ENCODE measurements at regions not wholly inside any gene's neighbourhood (a gene's known extent, or its start where the extent isn't known, plus 50 kb on each side); places are given as distances from the start of the nearest gene placed in this dataset.

GRCh38 chr6:79394690-79395089 is 142.5 kb downstream of the LCA5 start:
- no peaks in the 10 kb centered on the region for H3K27me3 Mint-ChIP-seq
- H3K36me3 Mint-ChIP-seq (ENCODE audit: insufficient read depth): no peaks in the 10 kb centered on the region
- H3K4me3 Mint-ChIP-seq (ENCODE audit: low read depth): no peak overlapping the region
- H3K9me3 Mint-ChIP-seq (ENCODE audit: low read depth): no peaks in the 10 kb centered on the region
- peaks cover 2% of the 10 kb centered on the region for H3K4me1 Mint-ChIP-seq (ENCODE audit: low read depth)
- no peak for TF ChIP-seq CTCF (IDR thresholded peaks at IDR 0.05; ENCODE audit: unreplicated experiment)
- no peak for DNase-seq (ENCODE audit: low spot score, unreplicated experiment)
- no peak overlapping the region for H3K27ac Mint-ChIP-seq

GRCh38 chr6:79392094-79392493 is 145.1 kb downstream of the LCA5 start:
- H3K36me3 Mint-ChIP-seq (ENCODE audit: insufficient read depth): no peaks in the 10 kb centered on the region
- no peak overlapping the region for H3K27ac Mint-ChIP-seq
- no peaks in the 10 kb centered on the region for H3K27me3 Mint-ChIP-seq
- TF ChIP-seq CTCF (IDR thresholded peaks at IDR 0.05; ENCODE audit: unreplicated experiment): no peak
- H3K9me3 Mint-ChIP-seq (ENCODE audit: low read depth): no peaks in the 10 kb centered on the region
- H3K4me1 Mint-ChIP-seq (ENCODE audit: low read depth): no peaks in the 10 kb centered on the region
- no peak for DNase-seq (ENCODE audit: low spot score, unreplicated experiment)
- no peak overlapping the region for H3K4me3 Mint-ChIP-seq (ENCODE audit: low read depth)

GRCh38 chr6:79391480-79391879 is 145.8 kb downstream of the LCA5 start:
- TF ChIP-seq CTCF (IDR thresholded peaks at IDR 0.05; ENCODE audit: unreplicated experiment): no peak
- Mint-ChIP-seq H3K9me3 (ENCODE audit: low read depth) (no peaks in the 10 kb centered on the region), H3K27me3 (no peaks in the 10 kb centered on the region), H3K36me3 (ENCODE audit: insufficient read depth) (no peaks in the 10 kb centered on the region), H3K4me1 (ENCODE audit: low read depth) (peaks cover 3% of the 10 kb centered on the region), H3K4me3 (ENCODE audit: low read depth) (no peak overlapping the region), H3K27ac (no peak overlapping the region)
- DNase-seq (ENCODE audit: low spot score, unreplicated experiment): no peak

GRCh38 chr6:79385893-79386292 is 151.3 kb downstream of the LCA5 start:
- no peak for DNase-seq (ENCODE audit: low spot score, unreplicated experiment)
- H3K4me3 Mint-ChIP-seq (ENCODE audit: low read depth): no peak overlapping the region
- no peak overlapping the region for H3K27ac Mint-ChIP-seq
- TF ChIP-seq CTCF (IDR thresholded peaks at IDR 0.05; ENCODE audit: unreplicated experiment): no peak
- no peaks in the 10 kb centered on the region for H3K9me3 Mint-ChIP-seq (ENCODE audit: low read depth)
- no peaks in the 10 kb centered on the region for H3K27me3 Mint-ChIP-seq
- H3K36me3 Mint-ChIP-seq (ENCODE audit: insufficient read depth): no peaks in the 10 kb centered on the region
- peaks cover 17% of the 10 kb centered on the region for H3K4me1 Mint-ChIP-seq (ENCODE audit: low read depth)

GRCh38 chr6:79385333-79385732 is 150.9 kb upstream of the HMGN3 start:
- no peaks in the 10 kb centered on the region for H3K36me3 Mint-ChIP-seq (ENCODE audit: insufficient read depth)
- TF ChIP-seq CTCF (IDR thresholded peaks at IDR 0.05; ENCODE audit: unreplicated experiment): no peak
- no peaks in the 10 kb centered on the region for H3K27me3 Mint-ChIP-seq
- DNase-seq (ENCODE audit: low spot score, unreplicated experiment): no peak
- no peak overlapping the region for H3K4me3 Mint-ChIP-seq (ENCODE audit: low read depth)
- H3K27ac Mint-ChIP-seq: peak overlapping the region; percentile 22
- no peaks in the 10 kb centered on the region for H3K9me3 Mint-ChIP-seq (ENCODE audit: low read depth)
- peaks cover 17% of the 10 kb centered on the region for H3K4me1 Mint-ChIP-seq (ENCODE audit: low read depth)
